IPS DF 19.7 (cell line): ENCODE measurements at regions not wholly inside any gene's neighbourhood (a gene's known extent, or its start where the extent isn't known, plus 50 kb on each side); places are given as distances from the start of the nearest gene placed in this dataset.

ENCODE experiments used
- DNase-seq: peaks from one replicate; pipeline ENCODE4 v3.0.0-alpha.2; 2013; ENCODE audit warnings: low read depth, low spot score

DNA sequence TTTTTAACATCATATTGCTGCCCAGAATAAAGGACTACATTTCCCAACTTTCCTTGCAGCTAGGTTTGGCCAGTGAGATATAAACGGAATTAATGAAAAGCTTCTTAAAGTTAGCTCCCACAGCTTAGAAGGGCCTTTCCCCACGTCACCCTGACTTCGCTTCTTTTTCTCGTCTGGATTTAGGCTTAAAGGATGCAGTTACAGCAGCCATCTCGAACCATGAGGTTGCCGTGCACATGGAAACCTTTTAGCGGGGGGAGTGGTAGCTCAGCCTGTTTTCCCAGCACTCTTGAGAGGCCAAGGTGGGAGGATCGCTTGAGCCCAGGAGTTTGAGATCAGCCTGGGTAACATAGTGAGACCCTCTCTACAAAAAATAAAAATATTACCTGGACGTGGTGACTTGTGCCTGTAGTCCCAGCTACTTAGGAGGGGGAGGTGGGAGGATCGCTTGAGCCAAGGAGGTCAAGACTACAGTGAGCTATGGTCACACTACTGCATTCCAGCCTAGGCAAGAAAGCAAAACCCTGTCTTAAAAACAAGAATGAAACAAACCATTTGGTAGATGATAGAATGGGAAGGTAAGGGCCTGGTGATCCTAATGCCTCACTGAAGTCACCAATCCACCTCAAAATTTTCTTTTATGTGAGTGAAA is 64.3 kb upstream of the C1GALT1 start:
- no peak for DNase-seq

- no peak for DNase-seq
Observed at GRCh38 chr7:7118822-7119221, 63.5 kb upstream of the C1GALT1 start.

DNA sequence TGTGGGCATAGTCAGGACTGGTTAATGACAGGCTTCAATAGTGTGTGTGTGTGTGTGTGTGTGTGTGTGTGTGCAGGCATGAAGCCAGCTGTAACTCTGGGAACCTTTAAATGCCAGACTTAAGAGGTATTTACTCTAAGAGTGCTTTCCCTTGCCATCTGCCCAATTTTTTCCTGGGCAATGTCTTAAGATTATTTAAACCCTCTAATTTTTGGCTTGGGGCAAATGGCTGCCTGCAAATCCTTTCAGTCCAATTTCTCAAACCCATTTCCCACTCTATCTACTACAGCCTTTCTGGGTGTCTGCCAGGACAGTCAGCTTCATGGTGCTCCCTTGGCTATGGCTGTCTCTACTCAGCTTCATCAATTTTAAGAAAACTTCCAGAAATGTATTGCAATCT is 62.6 kb upstream of the C1GALT1 start:
- no peak for DNase-seq

DNA sequence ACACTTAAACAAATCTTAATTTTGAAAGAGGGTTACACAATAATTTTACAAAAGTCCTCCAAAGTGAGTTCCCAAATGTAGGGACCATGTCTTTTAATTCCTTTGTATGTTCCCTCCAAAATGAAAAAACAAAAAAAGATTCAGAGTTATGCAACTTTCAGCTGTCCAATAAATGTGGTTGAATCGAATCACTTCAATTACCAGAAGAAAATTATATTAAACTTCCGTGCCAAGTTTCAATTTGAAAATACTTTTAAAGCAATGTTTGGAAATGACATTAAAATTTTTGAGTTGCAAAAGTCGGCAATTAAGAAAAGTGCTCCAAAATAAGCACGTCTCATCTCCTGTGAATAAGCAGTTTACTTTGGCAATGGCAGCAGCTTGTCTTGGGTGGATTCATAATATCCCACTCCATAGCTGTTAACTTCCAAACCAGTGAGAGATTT is 60.3 kb upstream of the C1GALT1 start:
- DNase-seq, result no peak

DNA sequence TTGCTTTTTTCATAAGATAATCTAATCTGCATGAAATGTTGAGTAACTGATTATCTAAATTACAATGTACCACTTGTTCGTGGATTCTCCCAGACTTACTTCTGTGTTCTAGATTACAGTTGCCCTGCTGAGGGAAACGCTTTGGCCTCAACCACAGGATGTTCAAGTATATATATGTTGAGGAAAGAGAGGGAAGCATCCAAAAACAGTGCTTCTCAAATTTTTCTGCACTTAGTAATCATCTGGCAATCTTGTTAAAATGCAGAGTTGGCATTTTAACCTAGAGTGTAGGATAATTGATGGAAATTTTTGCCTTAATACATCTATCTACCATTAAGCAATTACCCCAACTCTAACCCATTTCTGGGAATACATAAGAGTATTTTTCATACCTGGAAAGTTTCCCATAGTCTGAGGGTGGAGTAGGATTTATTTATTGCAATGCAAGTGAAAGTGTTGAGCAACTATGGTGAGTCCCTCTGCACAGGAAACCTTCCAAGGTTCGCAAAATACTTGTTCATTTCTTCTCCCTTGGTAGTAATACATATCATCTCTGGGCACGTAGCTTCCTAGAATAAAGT is 59.6 kb upstream of the C1GALT1 start:
- DNase-seq, result no peak

GRCh38 chr7:7125963-7126362 is 56.4 kb upstream of the C1GALT1 start:
- DNase-seq, result no peak

DNA sequence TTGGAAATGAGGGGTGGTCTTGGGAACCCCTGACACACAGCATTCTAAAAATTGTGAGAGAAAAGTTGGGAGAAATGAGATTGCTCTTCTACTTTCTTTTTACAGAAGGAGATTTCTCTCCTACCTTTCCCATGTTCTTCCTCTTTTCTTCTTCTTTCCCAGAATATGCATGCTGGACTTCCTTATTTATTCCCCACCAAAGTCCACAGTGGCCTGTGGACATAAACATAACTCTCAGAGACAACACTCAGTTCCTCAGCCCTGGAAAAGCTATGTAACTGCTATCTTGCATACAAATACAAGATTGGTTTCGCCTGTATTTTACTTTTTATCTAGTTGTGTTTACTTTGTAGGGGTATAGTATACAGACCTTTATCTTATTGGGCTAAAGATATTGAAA is 54.6 kb upstream of the C1GALT1 start:
- no peak for DNase-seq

GRCh38 chr7:7129381-7129780 is 53.0 kb upstream of the C1GALT1 start:
- no peak for DNase-seq

DNA sequence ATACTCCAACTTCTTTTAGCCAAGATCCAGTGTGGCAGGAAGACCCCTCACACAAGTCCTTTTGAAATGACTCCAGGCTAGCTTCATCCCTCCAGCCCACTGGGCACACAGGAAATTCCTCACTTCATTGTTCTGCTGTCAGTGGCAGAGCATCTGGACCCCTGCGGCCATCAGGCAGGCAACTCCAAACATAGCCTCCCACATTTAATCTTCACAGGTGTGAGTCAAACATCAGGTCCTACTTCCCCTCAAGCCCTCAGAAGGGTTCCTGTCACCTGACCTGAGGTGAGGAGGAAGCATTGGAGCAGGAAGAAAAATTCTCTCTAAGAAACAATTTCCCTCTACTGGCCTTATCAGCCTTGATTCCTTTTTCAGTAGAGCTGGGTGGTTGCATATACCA is 51.1 kb upstream of the C1GALT1 start:
- no peak for DNase-seq
